ENCODE measurements at regions not wholly inside any gene's neighbourhood (a gene's known extent, or its start where the extent isn't known, plus 50 kb on each side); places are given as distances from the start of the nearest gene placed in this dataset.
"Not testable (repeated sequence)": the region's sequence is repeated elsewhere in the genome, so short reads cannot be mapped to it uniquely, and the experiment has no call there.

- DNase-seq (ENCODE audit: low read depth in 3 of 3) = no peak
Measured at GRCh38 chr15:45867281-45867680, 232.5 kb downstream of the SQOR start.

- DNase-seq (ENCODE audit: low read depth in 3 of 3) = no peak
Measured at GRCh38 chr15:45868109-45868691, 233.4 kb downstream of the SQOR start.

GRCh38 chr15:45869034-45869668 lies 234.3 kb downstream of the SQOR start:
- no peak for DNase-seq (ENCODE audit: low read depth in 3 of 3)

DNA sequence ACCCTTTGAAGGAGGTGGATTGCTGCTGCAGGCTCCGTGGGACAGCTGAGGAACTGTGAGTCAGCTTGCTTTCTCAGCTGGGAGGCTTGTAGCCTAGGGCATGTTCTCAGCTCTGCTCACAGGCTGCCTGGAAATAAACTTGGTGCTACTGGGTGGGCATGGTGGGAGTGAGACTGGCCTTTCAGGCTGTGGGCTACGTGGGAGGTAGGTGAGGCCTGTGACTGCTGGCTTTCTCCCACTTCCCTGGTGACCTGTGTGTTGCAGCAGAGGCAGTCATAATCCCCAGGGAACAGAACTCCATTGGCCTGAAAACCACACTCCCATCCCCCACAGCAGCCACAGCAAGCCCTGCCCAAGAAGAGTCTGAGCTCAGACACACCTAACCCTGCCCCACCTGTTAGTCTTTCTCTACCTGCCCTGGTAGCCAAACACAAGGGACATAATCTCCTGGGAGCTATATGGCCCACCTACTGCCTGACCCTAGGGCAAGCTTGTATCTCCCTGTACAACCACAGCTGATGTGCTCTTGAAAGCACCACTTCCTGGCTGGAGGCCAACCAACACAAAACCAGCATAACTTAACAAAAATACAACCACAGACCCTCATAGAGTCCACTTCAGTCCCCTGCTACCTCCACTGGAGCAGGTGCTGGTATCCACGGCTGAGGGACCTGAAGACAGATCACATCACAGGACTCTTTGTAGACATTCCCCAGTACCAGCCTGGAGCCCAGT lies 236.5 kb downstream of the SQOR start:
- DNase-seq (ENCODE audit: low read depth in 3 of 3) = no peak

GRCh38 chr15:45873781-45874180 lies 239.0 kb downstream of the SQOR start:
- no peak for DNase-seq (ENCODE audit: low read depth in 3 of 3)

- DNase-seq (ENCODE audit: low read depth in 3 of 3) = not testable (repeated sequence)
Measured at GRCh38 chr15:45874566-45874965, 239.7 kb downstream of the SQOR start.

- no peak for DNase-seq (ENCODE audit: low read depth in 3 of 3)
Measured at GRCh38 chr15:45884289-45884688, 249.5 kb downstream of the SQOR start.

- DNase-seq (ENCODE audit: low read depth in 3 of 3) = no peak
Measured at GRCh38 chr15:45884755-45885445, 250.1 kb downstream of the SQOR start.

DNA sequence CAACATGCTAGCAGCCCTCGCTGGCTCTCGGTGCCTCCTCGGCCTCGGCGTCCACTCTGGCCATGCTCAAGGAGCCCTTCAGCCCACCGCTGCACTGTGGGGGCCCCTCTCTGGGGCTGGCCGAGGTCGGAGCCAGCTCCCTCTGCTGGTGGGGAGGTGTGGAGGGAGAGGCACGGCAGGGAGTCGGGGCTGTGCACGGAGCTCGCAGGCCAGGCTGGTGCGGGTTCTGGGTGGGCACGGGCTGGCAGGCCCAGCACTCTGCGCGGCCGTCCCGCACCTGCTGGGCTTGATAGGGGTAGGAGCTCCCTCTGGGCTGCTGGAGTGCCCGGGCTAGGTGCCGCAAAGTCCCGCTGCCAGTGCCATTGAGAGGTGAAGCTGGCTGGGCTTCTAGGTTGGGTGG lies 251.0 kb downstream of the SQOR start:
- no peak for DNase-seq (ENCODE audit: low read depth in 3 of 3)

DNA sequence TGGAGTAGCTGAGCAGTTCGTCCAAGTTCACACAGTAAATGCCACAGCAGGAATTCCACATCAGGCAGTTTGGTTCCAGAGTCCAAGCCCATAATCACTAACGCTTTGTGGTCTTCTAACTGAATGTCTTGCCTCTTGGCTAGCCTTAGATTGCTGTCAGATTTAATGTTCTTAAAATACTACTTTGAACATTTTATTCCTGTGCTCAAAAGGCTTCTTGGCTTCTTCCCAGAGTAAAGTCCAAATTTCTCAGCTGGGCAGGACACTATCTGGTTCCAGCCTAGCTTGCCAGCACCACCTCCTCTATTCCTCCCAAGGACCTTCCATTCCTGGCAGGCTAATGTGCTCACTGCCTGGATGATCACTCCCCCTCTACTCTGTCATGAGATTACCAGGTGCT lies 256.9 kb downstream of the SQOR start:
- DNase-seq (ENCODE audit: low read depth in 3 of 3) = no peak

DNA sequence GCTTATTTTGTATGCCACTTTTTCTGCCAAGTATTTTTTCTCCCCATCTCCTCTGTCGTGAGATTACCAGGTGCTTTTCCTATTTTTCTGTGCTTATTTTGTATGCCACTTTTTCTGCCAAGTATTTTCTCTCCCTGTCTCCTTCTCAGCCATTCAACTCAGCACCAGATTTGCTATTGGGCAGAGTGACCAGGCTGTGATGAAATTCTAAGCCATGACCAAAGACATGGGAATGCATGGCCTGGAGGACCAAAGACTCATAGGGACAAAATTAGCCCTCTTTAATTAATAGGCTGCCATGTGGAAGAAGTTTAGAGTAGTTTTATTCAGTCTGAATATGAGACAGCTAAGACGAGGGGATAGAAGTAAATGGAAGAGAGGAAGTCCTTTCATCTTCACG lies 257.4 kb downstream of the SQOR start:
- no peak for DNase-seq (ENCODE audit: low read depth in 3 of 3)

DNA sequence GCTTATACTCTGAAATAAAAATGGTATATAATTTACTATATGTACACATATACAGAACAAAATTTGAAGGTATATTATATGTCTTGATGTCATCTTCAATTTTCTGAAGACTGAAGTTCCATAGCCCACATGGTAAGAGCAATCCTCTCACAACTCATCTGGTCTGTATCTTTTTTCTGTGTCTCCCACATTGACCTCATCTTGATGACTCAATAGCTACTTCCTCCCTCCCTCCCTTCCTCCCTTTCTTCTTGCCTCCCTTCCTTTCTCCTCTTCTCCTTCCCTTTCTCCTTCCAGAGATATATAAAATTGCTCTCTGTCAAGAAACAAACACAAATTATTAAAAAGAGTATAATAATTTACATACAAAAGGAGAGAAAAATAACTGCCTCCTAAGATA lies 268.5 kb downstream of the SQOR start:
- no peak for DNase-seq (ENCODE audit: low read depth in 3 of 3)

- DNase-seq (ENCODE audit: low read depth in 3 of 3) = no peak
Measured at GRCh38 chr15:45904019-45904418, 269.2 kb downstream of the SQOR start.

GRCh38 chr15:45906230-45906629 lies 271.4 kb downstream of the SQOR start:
- no peak for DNase-seq (ENCODE audit: low read depth in 3 of 3)

DNA sequence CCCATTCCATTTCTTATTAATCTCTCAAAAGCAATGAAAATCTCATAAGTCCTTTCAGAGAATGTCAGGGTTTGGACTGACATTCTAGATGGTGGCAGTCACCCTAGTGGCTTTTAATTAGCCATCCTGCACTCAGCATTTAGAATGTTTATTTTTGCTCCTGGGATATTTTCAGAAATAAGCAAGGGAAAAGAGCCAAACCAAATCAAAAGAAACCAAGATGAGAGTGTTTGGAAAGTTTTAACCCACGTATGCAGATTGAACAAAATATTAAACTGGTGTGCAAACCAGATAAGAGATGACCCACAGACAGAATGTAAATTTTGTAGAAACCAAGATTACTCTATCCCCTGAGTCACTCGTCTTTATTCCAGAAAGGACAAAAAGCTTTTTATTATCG lies 275.8 kb downstream of the SQOR start:
- DNase-seq (ENCODE audit: low read depth in 3 of 3) = no peak

DNA sequence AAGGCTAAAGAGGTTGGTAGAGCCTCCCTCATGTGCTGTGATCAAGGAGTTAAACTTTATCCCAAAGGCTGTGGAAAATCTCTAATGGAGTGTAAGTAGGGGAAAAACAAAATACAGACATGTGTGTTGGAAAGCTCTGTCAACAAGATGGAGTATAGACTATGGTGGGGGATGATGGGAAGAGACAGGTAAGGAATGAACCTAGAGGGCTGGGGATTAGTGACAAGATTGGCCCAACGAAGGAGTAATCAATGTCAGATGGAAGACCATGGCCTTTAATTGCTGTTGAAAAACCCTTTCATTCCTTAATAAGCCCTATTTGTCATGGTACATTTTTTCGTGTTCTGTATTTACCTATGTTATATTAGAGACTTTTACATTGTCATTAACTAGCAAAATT lies 278.6 kb downstream of the SQOR start:
- DNase-seq (ENCODE audit: low read depth in 3 of 3) = no peak

- no peak for DNase-seq (ENCODE audit: low read depth in 3 of 3)
Measured at GRCh38 chr15:45914425-45914824, 279.6 kb downstream of the SQOR start.

- no peak for DNase-seq (ENCODE audit: low read depth in 3 of 3)
Measured at GRCh38 chr15:45918839-45919238, 284.0 kb downstream of the SQOR start.

DNA sequence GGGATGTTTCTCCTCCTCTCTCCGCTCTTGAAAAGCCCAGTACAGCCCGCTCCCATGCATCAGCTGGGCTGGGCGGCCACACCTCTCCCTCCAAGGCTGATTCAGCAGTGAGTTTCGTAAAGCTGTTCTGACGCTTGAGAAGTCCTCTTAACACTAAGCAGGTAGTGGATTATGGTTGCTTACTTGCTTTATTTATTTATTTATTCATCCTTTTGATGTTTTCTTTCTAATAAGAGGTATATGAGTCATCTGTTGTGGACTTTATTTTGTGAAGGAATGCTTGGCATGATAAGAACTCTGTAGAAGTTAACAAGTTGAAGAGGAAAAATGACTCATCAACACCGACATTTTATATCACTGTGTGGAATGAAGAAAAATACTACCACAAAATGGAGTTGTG lies 285.0 kb downstream of the SQOR start:
- DNase-seq (ENCODE audit: low read depth in 3 of 3) = no peak

DNA sequence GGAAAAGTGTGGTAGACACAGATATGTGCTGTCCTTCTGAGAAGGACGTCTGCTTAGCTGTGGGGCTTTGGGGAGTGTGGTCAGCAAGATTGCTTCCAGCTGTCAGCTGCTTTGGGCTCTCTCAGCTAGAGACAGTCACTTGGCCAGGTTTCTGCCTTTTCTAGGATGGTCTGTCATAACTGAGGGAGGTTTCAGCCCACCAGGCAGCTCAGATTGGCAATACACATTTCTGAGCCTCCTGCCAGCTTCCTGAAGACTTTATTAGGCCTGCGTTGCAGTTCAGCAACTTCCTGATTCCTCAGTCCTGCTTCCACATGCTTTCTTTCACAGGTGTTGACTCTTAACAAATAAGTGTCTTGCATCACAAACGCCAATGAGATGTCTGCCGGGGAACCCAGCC lies 286.5 kb downstream of the SQOR start:
- no peak for DNase-seq (ENCODE audit: low read depth in 3 of 3)

DNA sequence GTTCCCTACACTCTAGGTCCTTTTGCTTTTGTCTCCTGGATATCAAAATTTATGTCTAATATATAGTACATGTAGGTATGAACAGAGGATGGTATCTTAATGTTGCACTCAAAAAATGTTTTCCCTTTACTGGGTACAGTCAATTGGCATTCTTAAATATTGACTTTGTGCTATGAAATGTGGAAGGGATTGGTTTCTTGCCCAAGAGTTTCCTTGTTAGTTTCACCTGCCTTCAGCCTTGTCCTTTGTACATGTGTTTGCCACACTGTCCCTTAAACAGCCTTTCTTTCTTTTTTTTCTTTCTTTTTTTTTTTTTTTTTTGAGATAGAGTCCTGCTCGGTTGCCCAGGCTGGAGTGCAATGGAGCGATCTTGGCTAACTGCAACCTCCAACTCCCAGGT lies 287.1 kb downstream of the SQOR start:
- no peak for DNase-seq (ENCODE audit: low read depth in 3 of 3)

- DNase-seq (ENCODE audit: low read depth in 3 of 3) = no peak
Measured at GRCh38 chr15:45941367-45941766, 306.5 kb downstream of the SQOR start.

- DNase-seq (ENCODE audit: low read depth in 3 of 3) = no peak
Measured at GRCh38 chr15:45943240-45943639, 308.4 kb downstream of the SQOR start.

Data from stimulated activated CD4-positive, alpha-beta T cell treated with anti-CD3 and anti-CD28 coated beads, TNF-alpha, amount 100 ng/mL, for 24 hours (primary cell).